ENCODE measurements at regions not wholly inside any gene's neighbourhood (a gene's known extent, or its start where the extent isn't known, plus 50 kb on each side); places are given as distances from the start of the nearest gene placed in this dataset.
"Not testable (repeated sequence)": the region's sequence is repeated elsewhere in the genome, so short reads cannot be mapped to it uniquely, and the experiment has no call there.

DNA sequence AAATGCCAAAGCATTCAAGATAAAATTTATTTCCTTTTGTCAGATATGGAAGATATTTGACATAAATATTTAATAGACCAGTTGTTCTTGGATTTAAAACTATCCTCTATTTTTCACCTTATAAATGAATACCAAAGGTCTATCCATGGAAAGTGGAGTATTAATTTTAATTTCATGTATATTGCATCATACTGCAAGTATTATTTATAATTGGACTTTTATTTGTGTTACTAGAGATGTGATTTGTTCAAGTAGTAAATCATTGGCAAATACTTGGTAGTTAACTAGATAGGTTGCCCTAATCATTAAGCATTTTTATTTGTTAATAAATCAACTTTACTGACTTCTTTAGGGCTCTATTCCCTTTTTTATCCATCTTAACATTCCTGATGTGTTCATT, 98.1 kb downstream of the CDC14C start:
- intact Hi-C loops (cut with DNase I): no loop called here
- Histone ChIP-seq H3K36me3 (no peaks in the 10 kb centered on the region), H3K27ac (no peak overlapping the region), H3K4me3 (no peak overlapping the region), H3K27me3 (no peaks in the 10 kb centered on the region), H3K9me3 (no peaks in the 10 kb centered on the region), H3K4me1 (no peaks in the 10 kb centered on the region)
- TF ChIP-seq, protein P1, sequence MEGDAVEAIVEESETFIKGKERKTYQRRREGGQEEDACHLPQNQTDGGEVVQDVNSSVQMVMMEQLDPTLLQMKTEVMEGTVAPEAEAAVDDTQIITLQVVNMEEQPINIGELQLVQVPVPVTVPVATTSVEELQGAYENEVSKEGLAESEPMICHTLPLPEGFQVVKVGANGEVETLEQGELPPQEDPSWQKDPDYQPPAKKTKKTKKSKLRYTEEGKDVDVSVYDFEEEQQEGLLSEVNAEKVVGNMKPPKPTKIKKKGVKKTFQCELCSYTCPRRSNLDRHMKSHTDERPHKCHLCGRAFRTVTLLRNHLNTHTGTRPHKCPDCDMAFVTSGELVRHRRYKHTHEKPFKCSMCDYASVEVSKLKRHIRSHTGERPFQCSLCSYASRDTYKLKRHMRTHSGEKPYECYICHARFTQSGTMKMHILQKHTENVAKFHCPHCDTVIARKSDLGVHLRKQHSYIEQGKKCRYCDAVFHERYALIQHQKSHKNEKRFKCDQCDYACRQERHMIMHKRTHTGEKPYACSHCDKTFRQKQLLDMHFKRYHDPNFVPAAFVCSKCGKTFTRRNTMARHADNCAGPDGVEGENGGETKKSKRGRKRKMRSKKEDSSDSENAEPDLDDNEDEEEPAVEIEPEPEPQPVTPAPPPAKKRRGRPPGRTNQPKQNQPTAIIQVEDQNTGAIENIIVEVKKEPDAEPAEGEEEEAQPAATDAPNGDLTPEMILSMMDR (IDR thresholded peaks at IDR 0.05): no peak
- no peak for TF ChIP-seq POLR2AphosphoS5 (IDR thresholded peaks at IDR 0.05; ENCODE audit: insufficient read depth in 1 of 2, low read depth in 1 of 2)
- TF ChIP-seq POLR2A (IDR thresholded peaks at IDR 0.05): no peak
- no peak for DNase-seq (ENCODE audit: extremely low spot score in 2 of 2)

DNA sequence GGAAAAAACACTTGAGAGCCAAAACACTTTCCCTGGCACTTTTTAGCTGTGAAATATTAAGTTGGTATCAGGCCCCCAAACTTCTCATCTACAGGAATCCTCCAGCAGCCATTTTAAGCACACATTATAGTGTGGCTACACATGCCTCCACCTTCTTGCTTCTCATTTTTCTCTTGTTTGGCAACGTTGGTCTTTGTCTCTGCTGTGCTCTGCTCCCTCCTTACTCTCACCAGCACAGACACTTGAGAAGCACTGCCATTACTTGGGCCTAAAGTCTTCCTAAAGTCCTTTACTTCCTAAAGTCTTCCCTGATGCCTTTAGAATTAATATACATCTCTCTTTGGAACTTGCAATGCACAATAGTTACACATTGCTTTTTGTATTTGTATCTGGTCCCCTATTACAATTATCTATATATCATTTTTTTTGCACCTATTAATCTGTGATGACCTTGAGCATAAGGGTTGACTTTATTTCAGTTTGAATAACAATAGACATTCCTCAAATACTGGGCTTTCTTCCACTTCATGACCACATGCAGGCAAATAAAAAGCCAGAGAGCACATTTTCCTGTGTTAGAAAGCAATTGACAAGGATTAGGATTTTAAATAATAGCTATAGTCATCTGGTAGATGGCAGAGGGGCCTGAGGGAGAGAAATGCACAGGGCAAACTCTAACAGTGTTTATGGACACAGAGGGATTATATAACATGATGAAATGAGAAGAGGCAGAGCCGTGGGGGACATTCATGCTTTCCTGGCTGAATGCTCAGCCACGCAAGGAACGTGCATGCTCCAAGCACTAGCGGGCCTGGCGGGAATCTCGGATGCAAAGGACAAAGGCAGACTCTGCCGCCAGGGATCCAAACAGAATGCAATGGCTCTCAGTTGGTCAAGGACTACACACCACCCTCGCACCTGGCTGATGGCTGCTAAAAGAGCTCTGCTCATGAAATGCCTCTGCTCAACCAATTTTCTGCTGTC, 99.3 kb downstream of the CDC14C start:
- intact Hi-C loops (cut with DNase I): no loop called here
- no peak overlapping the region for H3K27ac ChIP-seq
- no peak for DNase-seq (ENCODE audit: extremely low spot score in 2 of 2)
- no peaks in the 10 kb centered on the region for H3K9me3 ChIP-seq
- H3K4me1 ChIP-seq: no peaks in the 10 kb centered on the region
- no peaks in the 10 kb centered on the region for H3K27me3 ChIP-seq
- H3K4me3 ChIP-seq: no peak overlapping the region
- TF ChIP-seq POLR2A (IDR thresholded peaks at IDR 0.05) (no peak), POLR2AphosphoS5 (IDR thresholded peaks at IDR 0.05; ENCODE audit: insufficient read depth in 1 of 2, low read depth in 1 of 2) (no peak)
- TF ChIP-seq, protein P1 (IDR thresholded peaks at IDR 0.05): no peak
- H3K36me3 ChIP-seq: no peaks in the 10 kb centered on the region

DNA sequence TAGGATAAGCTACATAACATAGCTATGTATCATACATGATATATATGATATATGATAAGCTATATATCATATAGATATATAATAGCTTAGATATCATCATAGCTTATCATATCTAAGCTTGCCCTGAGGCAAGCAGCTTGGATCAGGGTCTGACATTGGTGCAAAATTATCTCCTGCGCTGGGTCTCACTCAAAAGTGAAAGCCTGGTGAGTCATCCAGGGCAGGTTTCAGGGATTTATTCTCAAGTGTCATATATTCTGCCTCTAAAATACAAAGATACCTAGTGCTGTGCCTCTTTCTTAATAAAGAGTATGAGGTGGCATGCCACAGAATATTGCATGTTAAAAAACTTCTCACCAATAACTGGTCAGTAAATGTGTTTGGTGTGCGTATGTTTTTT, 105.9 kb downstream of the CDC14C start:
- TF ChIP-seq POLR2A (IDR thresholded peaks at IDR 0.05) (no peak), POLR2AphosphoS5 (IDR thresholded peaks at IDR 0.05; ENCODE audit: insufficient read depth in 1 of 2, low read depth in 1 of 2) (no peak)
- TF ChIP-seq, protein P1 (IDR thresholded peaks at IDR 0.05): no peak
- DNase-seq (ENCODE audit: extremely low spot score in 2 of 2): no peak
- no peaks in the 10 kb centered on the region for H3K9me3 ChIP-seq
- no peaks in the 10 kb centered on the region for H3K4me1 ChIP-seq
- H3K27ac ChIP-seq: no peak overlapping the region
- H3K27me3 ChIP-seq: no peaks in the 10 kb centered on the region
- H3K4me3 ChIP-seq: no peak overlapping the region
- H3K36me3 ChIP-seq: no peaks in the 10 kb centered on the region
- intact Hi-C loops (cut with DNase I): no loop called here

DNA sequence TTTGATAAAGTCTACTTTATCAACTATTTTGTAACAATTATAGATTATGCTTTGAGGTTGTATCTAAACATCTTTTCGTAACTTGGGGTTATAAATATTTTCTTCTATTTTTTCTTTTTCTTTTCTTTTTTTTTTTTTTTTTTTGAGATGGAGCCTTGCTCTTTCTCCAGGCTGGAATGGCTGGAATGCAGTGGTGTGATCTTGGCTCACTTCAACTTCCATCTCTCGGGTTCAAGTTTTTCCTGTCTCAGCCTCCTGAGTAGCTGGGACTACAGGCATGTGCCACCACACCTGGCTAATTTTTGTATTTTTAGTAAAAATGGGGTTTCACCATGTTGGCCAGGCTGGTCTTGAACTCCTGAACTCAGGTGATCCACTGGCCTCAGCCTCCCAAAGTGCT, 108.8 kb downstream of the CDC14C start:
- H3K4me1 ChIP-seq; H3K4me3 ChIP-seq; H3K36me3 ChIP-seq; DNase-seq (ENCODE audit: extremely low spot score in 2 of 2); H3K9me3 ChIP-seq; H3K27ac ChIP-seq; intact Hi-C loops (cut with DNase I); H3K27me3 ChIP-seq: not testable (repeated sequence)

DNA sequence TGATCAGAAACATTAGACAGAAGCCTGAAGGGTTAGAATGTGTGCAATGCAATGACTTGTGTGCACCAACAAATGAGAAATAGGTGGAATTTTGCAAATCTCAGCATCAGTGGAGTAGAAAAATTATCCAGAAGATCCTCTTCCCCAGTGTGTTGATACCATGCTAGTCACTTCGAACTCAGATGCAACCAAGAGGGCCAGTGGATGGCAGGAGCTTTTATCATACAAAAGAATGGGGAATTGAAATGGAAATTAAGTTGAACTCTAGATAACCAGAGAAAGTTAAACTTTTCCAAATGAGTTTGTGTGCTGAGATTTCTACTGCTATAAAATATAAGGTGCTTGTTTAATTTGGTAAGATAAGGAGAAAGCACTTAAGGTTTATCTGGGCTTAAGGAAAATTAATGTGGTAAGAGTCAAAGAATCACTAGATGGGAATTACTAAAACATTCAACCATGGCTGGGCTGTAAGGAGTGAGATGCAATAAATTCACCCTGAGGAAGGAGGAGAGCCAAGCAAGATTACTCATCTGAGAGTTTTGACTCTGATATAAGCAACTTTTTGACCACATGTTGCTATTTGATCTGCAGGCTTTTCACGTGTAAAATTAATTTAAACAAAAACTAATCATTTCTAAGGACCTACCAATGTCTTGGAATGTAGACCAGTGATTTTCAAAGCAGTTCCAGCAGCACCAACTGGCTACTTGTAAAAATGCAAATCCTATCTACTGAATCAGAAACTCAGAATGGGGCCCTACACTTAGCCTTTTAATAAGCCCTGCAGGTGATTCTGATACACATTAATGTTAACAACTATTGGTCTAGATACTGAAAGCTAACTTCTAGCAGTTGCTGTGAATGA, 113.2 kb downstream of the CDC14C start:
- TF ChIP-seq POLR2AphosphoS5 (IDR thresholded peaks at IDR 0.05; ENCODE audit: insufficient read depth in 1 of 2, low read depth in 1 of 2) (no peak), POLR2A (IDR thresholded peaks at IDR 0.05) (no peak)
- TF ChIP-seq, protein P1 (IDR thresholded peaks at IDR 0.05): no peak
- Histone ChIP-seq H3K9me3 (no peaks in the 10 kb centered on the region), H3K4me1 (no peaks in the 10 kb centered on the region), H3K27ac (no peak overlapping the region), H3K4me3 (no peak overlapping the region), H3K36me3 (no peaks in the 10 kb centered on the region), H3K27me3 (no peaks in the 10 kb centered on the region)
- DNase-seq (ENCODE audit: extremely low spot score in 2 of 2): no peak
- intact Hi-C loops (cut with DNase I): no loop called here
